Natural killer cell (primary cell): ENCODE measurements at regions not wholly inside any gene's neighbourhood (a gene's known extent, or its start where the extent isn't known, plus 50 kb on each side); places are given as distances from the start of the nearest gene placed in this dataset.
"Not testable (repeated sequence)": the region's sequence is repeated elsewhere in the genome, so short reads cannot be mapped to it uniquely, and the experiment has no call there.

Experiments
- ATAC-seq, 3 donors: fragments of 150-1000 bp in 2 of 3; fragments of 200-7000 bp in 1 of 3; cut with Tn5 transposase; 1 replicate in 1 of 3; 2 replicates in 2 of 3; pipeline ENCODE4 v1.10.0; 2021; ENCODE audit warnings: mild to moderate bottlenecking in 2 of 3, moderate library complexity in 2 of 3
- DNase-seq, 2 donors: peaks; one replicate each; pipeline versions ENCODE4 v3.0.0 to v3.0.0-alpha.2; 2013 to 2021; ENCODE audit warnings: mixed read lengths in 1 of 2
- H3K27ac ChIP-seq: one replicate; pipeline ENCODE4 v1.5.1; 2013; ENCODE audit warnings: mild to moderate bottlenecking, low read length
- H3K27me3 ChIP-seq: one replicate; pipeline ENCODE4 v1.6.1; 2013; ENCODE audit warnings: low read length; ENCODE audit not compliant: control insufficient read depth, insufficient read depth
- H3K36me3 ChIP-seq: one replicate; pipeline ENCODE4 v1.6.1; 2013; ENCODE audit warnings: low read length; ENCODE audit not compliant: control insufficient read depth, insufficient read depth
- H3K4me1 ChIP-seq: one replicate; pipeline ENCODE4 v1.6.1; 2013; ENCODE audit warnings: low read length; ENCODE audit not compliant: control insufficient read depth, insufficient read depth
- H3K4me3 ChIP-seq: one replicate; pipeline ENCODE4 v1.5.1; 2013; ENCODE audit warnings: low read length
- H3K9me3 ChIP-seq: one replicate; pipeline ENCODE4 v1.6.1; 2013; ENCODE audit warnings: low read length; ENCODE audit not compliant: control insufficient read depth, insufficient read depth
- H3K27ac Mint-ChIP-seq, 2 donors: one replicate each; pipeline ENCODE4 v1.8.0; 2022; ENCODE audit warnings: mild to moderate bottlenecking in 2 of 2, mixed read lengths in 2 of 2, moderate library complexity in 1 of 2
- H3K27me3 Mint-ChIP-seq, 2 donors: one replicate each; pipeline ENCODE4 v1.8.0; 2022; ENCODE audit warnings: low read depth in 2 of 2, mixed read lengths in 2 of 2
- H3K36me3 Mint-ChIP-seq: one replicate; pipeline ENCODE4 v1.8.0; 2022; ENCODE audit warnings: mixed read lengths
- H3K4me1 Mint-ChIP-seq, 2 donors: one replicate each; pipeline ENCODE4 v1.8.0; 2022; ENCODE audit warnings: mixed read lengths in 2 of 2
- H3K4me3 Mint-ChIP-seq: one replicate; pipeline ENCODE4 v1.8.0; 2022; ENCODE audit warnings: mild to moderate bottlenecking, moderate library complexity, mixed read lengths
- H3K9me3 Mint-ChIP-seq, 2 donors: one replicate each; pipeline ENCODE4 v1.8.0; 2022; ENCODE audit warnings: mixed read lengths in 2 of 2
- CTCF ChIP-seq: fragments of 200-600 bp; IDR thresholded peaks from one replicate; pipeline ENCODE4 v1.8.0; 2022; ENCODE audit warnings: antibody characterized with exemption
- WGBS: methylation state at CpG from one replicate; pipeline ENCODE4 v1.1.7; 2013; ENCODE audit warnings: missing lambda C conversion rate; ENCODE audit not compliant: insufficient coverage; 5-methylcytosine and 5-hydroxymethylcytosine counted together
- intact Hi-C: fragments of 100-400 bp; cut with micrococcal nuclease; formaldehyde crosslinking; loops from one replicate; pipeline ENCODE4 v1.14.2; 2022

GRCh38 chr7:73933091-73933490 lies 72.1 kb downstream of the TMEM270 start:
- 100% methylated on average over 1 of the region's 2 CpGs for WGBS
- no peaks in the 10 kb centered on the region for H3K36me3 ChIP-seq
- Mint-ChIP-seq H3K27me3 (peaks cover 9% of the 10 kb centered on the region in 2 donors), H3K4me3 (no peak overlapping the region), H3K9me3 (no peaks in the 10 kb centered on the region), H3K4me1 (no peaks in the 10 kb centered on the region), H3K36me3 (no peaks in the 10 kb centered on the region), H3K27ac (no peak overlapping the region)
- ATAC-seq (no peak), DNase-seq (no peak)
- H3K4me3 ChIP-seq, result no peak overlapping the region
- intact Hi-C loops, result no loop called here
- no peaks in the 10 kb centered on the region for H3K27me3 ChIP-seq
- no peak overlapping the region for H3K27ac ChIP-seq
- no peaks in the 10 kb centered on the region for H3K4me1 ChIP-seq
- H3K9me3 ChIP-seq, result no peaks in the 10 kb centered on the region
- no peak for TF ChIP-seq CTCF

- 66% methylated on average over 4 of the region's 4 CpGs for WGBS
- no peak overlapping the region for H3K27ac Mint-ChIP-seq
- intact Hi-C loops, result no loop called here
Observed at GRCh38 chr7:73936967-73937366, 76.0 kb downstream of the TMEM270 start.

GRCh38 chr7:73937650-73938049 lies 76.7 kb downstream of the TMEM270 start:
- H3K27ac Mint-ChIP-seq, H3K27me3 ChIP-seq, H3K4me1 ChIP-seq, H3K4me3 Mint-ChIP-seq, H3K4me3 ChIP-seq, H3K9me3 ChIP-seq, intact Hi-C loops, H3K27ac ChIP-seq, H3K36me3 ChIP-seq, H3K4me1 Mint-ChIP-seq, ATAC-seq, H3K9me3 Mint-ChIP-seq, DNase-seq: not testable (repeated sequence)
- Mint-ChIP-seq H3K36me3 (peaks cover 10% of the 10 kb centered on the region), H3K27me3 (peaks cover 15 to 28% of the 10 kb centered on the region in 2 donors)
- WGBS, result 93% methylated on average over 5 of the region's 5 CpGs

More at GRCh38 chr7:73936967-73937366, 76.0 kb downstream of the TMEM270 start:
- TF ChIP-seq CTCF, result no peak
- no peak for DNase-seq
- no peaks in the 10 kb centered on the region for H3K4me1 ChIP-seq
- Mint-ChIP-seq H3K36me3 (peaks cover 10% of the 10 kb centered on the region), H3K4me1 (no peaks in the 10 kb centered on the region), H3K4me3 (no peak overlapping the region), H3K9me3 (peaks cover 4 to 10% of the 10 kb centered on the region in 2 donors), H3K27me3 (peaks cover 18 to 28% of the 10 kb centered on the region in 2 donors)
- no peaks in the 10 kb centered on the region for H3K36me3 ChIP-seq
- no peaks in the 10 kb centered on the region for H3K9me3 ChIP-seq
- H3K27ac ChIP-seq, result no peak overlapping the region
- ATAC-seq, result no peak
- H3K4me3 ChIP-seq, result no peak overlapping the region
- H3K27me3 ChIP-seq, result no peaks in the 10 kb centered on the region

GRCh38 chr7:73939528-73939927 lies 78.6 kb downstream of the TMEM270 start:
- WGBS, result no CpG with 5 or more reads among the region's 1 CpG
- no peaks in the 10 kb centered on the region for H3K4me1 ChIP-seq
- DNase-seq, result no peak
- H3K4me3 Mint-ChIP-seq, result no peak overlapping the region
- no peaks in the 10 kb centered on the region for H3K36me3 ChIP-seq
- no peak overlapping the region for H3K27ac Mint-ChIP-seq
- TF ChIP-seq CTCF, result no peak
- intact Hi-C loops, result no loop called here
- H3K27ac ChIP-seq, result no peak overlapping the region
- H3K27me3 Mint-ChIP-seq, result peaks cover 17 to 28% of the 10 kb centered on the region in 2 donors
- no peaks in the 10 kb centered on the region for H3K9me3 ChIP-seq
- no peaks in the 10 kb centered on the region for H3K4me1 Mint-ChIP-seq
- peaks cover 4 to 10% of the 10 kb centered on the region in 2 donors for H3K9me3 Mint-ChIP-seq
- H3K27me3 ChIP-seq, result no peaks in the 10 kb centered on the region
- peaks cover 10% of the 10 kb centered on the region for H3K36me3 Mint-ChIP-seq
- H3K4me3 ChIP-seq, result no peak overlapping the region
- ATAC-seq, result no peak
